Small intestine (tissue), 7 donors: ENCODE measurements at regions not wholly inside any gene's neighbourhood (a gene's known extent, or its start where the extent isn't known, plus 50 kb on each side); places are given as distances from the start of the nearest gene placed in this dataset.

Experiments
- DNase-seq, 2 donors: peaks; one replicate each; pipeline versions ENCODE4 v3.0.0 to v3.0.0-alpha.2; 2013
- FAIRE-seq: peaks from 2 replicates; lab custom pipeline; 2012; peaks lifted over from hg19 to GRCh38; lab: Jason Lieb, UNC
- H3K27ac ChIP-seq, 3 donors: one replicate each; pipeline ENCODE4 v1.5.1; 2013; ENCODE audit warnings: low read length in 2 of 3, mild to moderate bottlenecking in 2 of 3, control low read depth in 1 of 3, inconsistent platforms in 1 of 3, low read depth in 1 of 3, moderate library complexity in 1 of 3
- H3K27me3 ChIP-seq, 3 donors: one replicate each; pipeline ENCODE4 v1.6.1; 2013; ENCODE audit warnings: low read length in 3 of 3, inconsistent platforms in 1 of 3; ENCODE audit not compliant: control insufficient read depth in 3 of 3, insufficient read depth in 3 of 3
- H3K36me3 ChIP-seq, 3 donors: one replicate each; pipeline ENCODE4 v1.6.1; 2013; ENCODE audit warnings: low read length in 3 of 3, inconsistent platforms in 1 of 3, low read depth in 1 of 3, mild to moderate bottlenecking in 1 of 3, moderate library complexity in 1 of 3; ENCODE audit not compliant: control insufficient read depth in 3 of 3, insufficient read depth in 2 of 3
- H3K4me1 ChIP-seq, 3 donors: one replicate each; pipeline ENCODE4 v1.6.1; 2013; ENCODE audit warnings: low read length in 2 of 3, inconsistent platforms in 1 of 3, low read depth in 1 of 3, mild to moderate bottlenecking in 1 of 3, moderate library complexity in 1 of 3; ENCODE audit not compliant: control insufficient read depth in 3 of 3, insufficient read depth in 2 of 3
- H3K4me3 ChIP-seq, 3 donors: one replicate each; pipeline ENCODE4 v1.5.1; 2013; ENCODE audit warnings: low read length in 3 of 3, control low read depth in 1 of 3, inconsistent platforms in 1 of 3, low read depth in 1 of 3, mild to moderate bottlenecking in 1 of 3, moderate library complexity in 1 of 3
- H3K9me3 ChIP-seq, 2 donors: one replicate each; pipeline ENCODE4 v1.6.1; 2013; ENCODE audit warnings: low read depth in 1 of 2, low read length in 1 of 2; ENCODE audit not compliant: control insufficient read depth in 2 of 2, insufficient read depth in 1 of 2
- WGBS, 3 donors: extraction: QIAGEN DNeasy Blood & Tissue Kit; methylation state at CpG; one replicate each; pipeline ENCODE4 v1.1.7; 2013; 5-methylcytosine and 5-hydroxymethylcytosine counted together
- donor health status: healthy with polysubstance abuse.
- donor health status: control.
- donor health status: control.
- donor health status: Bipolar disorder and iron deficiency.
- donor health status: healthy.

DNA sequence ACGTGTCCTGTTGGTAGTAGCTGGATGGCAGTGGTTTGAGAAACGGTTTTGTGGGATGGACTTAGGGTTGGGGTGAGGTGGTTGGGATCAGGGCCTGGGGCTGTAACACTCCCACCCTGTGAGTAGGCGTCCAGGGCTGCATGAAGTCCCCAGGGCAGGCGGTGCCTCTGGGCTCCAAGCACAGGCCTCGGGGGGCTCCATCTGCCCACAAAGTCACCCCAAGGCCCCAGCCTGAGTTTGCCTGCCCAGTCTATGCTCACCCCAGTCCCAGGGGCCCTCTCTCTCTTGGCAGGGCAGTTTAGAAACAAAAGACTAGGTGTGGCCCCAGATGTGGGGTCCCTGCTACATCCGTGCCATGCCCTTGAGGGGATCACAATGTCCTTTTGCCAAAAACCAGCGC lies 86.9 kb upstream of the PRR23E start:
- no peak overlapping the region for H3K27ac ChIP-seq
- no peaks in the 10 kb centered on the region for H3K36me3 ChIP-seq
- peaks cover 0 to 3% of the 10 kb centered on the region in 2 donors for H3K9me3 ChIP-seq
- 79 to 82% (median 80%) methylated on average over 7 of the region's 7 CpGs for WGBS, 3 donors
- DNase-seq (no peak), FAIRE-seq (no peak)
- H3K4me1 ChIP-seq, result no peaks in the 10 kb centered on the region
- no peak overlapping the region for H3K4me3 ChIP-seq
- peaks cover 0 to 3% (median 3%) of the 10 kb centered on the region in 3 donors for H3K27me3 ChIP-seq

DNA sequence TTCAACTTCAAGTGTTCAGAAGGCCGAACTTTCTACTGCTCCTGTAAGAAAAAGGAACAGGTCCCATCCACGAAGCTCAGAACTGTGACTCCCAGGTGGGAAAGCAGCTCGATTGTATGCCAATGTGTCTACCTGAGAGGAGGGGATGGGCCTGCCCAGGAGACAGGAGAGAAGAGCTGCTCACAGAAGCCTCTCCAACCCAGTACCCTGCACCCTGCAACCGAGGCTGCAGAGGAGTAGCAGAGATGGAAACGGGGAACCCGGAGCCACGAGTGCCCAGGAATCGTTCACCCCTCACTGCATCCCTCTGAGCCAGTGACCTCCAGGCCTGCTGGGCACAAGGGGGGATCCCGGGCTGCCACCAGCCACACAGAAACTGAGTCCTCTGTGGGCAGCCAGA lies 86.5 kb upstream of the PRR23E start:
- FAIRE-seq (no peak), DNase-seq (no peak)
- Histone ChIP-seq H3K36me3 (no peaks in the 10 kb centered on the region), H3K27ac (no peak overlapping the region), H3K4me3 (no peak overlapping the region), H3K9me3 (peaks cover 0 to 4% of the 10 kb centered on the region in 2 donors), H3K4me1 (no peaks in the 10 kb centered on the region), H3K27me3 (peaks cover 0 to 3% (median 3%) of the 10 kb centered on the region in 3 donors)
- WGBS, 3 donors, result 78 to 84% (median 78%) methylated on average over 9 of the region's 9 CpGs

DNA sequence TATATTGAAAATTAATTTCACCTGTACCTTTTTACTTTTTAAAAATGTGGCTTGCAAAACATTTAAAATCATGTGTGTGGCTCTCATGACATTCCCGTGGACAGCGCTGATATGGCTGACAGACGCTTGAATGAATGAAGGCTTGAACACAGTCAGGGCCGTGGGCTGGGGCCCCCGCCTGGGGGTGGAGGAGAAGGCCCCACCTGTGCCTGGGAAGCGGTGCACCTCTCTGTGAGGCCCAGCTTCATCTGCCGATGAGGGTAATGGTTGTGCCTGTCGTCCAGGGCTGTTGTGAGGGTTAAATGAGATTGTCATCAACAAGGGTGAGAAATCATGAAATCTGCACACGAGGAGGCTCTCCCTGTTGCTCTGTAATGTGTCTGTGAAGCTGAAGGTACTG lies 85.9 kb upstream of the PRR23E start:
- 77 to 81% (median 79%) methylated on average over 9 of the region's 9 CpGs for WGBS, 3 donors
- Histone ChIP-seq H3K4me3 (no peak overlapping the region), H3K36me3 (no peaks in the 10 kb centered on the region), H3K27me3 (peaks cover 0 to 3% (median 3%) of the 10 kb centered on the region in 3 donors), H3K9me3 (peaks cover 0 to 7% of the 10 kb centered on the region in 2 donors), H3K4me1 (no peaks in the 10 kb centered on the region), H3K27ac (no peak overlapping the region)
- DNase-seq (no peak), FAIRE-seq (no peak)

DNA sequence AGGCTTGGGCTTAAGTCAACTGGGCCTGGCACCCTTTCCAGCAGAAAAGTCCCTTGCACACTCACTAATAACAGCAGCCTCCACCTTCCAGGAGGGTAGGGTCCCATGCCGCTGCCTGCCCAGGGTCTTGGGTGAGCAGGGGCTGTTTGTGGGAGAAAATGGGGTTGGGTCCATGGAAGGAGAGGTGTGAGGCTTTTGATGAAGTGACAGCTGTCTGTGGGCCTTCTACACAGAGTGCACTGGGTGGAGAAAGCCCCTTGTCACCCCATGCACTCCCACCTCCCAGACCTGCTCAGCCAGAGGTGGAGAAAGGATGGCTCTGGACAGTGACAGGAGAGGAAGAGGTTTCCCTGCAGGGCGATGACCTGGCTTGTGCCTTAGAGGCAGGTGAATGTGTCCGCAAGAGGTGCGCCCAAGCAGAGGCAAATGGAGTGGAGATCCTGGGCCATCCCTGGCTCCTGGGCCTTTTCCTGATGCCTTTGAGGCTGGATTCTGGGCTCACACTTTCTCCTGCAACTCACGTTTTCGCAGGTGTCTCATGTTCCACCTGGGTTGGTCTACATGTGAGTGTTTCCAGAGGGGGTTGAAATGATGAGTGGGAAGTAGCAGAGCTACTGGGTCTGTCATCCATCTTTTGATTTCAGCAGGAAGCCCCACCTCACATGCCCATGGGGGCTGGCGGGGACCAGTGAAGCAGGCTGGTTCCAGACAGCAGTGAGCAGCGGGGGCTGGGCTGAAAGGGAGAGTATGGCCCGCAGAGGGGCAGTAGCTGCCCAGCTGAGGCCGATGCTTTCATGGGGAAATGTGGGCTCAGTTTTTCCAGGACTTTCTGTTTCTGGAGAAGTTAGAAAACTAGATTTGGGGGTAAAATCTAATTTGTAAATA lies 85.2 kb upstream of the PRR23E start:
- Histone ChIP-seq H3K9me3 (peaks cover 0 to 14% of the 10 kb centered on the region in 2 donors), H3K27ac (no peak overlapping the region), H3K4me3 (no peak overlapping the region), H3K36me3 (no peaks in the 10 kb centered on the region), H3K4me1 (no peaks in the 10 kb centered on the region), H3K27me3 (peaks cover 0 to 3% (median 3%) of the 10 kb centered on the region in 3 donors)
- FAIRE-seq, result no peak
- WGBS, 3 donors, result 88 to 90% (median 88%) methylated on average over 10 of the region's 10 CpGs
- DNase-seq, result no peak

DNA sequence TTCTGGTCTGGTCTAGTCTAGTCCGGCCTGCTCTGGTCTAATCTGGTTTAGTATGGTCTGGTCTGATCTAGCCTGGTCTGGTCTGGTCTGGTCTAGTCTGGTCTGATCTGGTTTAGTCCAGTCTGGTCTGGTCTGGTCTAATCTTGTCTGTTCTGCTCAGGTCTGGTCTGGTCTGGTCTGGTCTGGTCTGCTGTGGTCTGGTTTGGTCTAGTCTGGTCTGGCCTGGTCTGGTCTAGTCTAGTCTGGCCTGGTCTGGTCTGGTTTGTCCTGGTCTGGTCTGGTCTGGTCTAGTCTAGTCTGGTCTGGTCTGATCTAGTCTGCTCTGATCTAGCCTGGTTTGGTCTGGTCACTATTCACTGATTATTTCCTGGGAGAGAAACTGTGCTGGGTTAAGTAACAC lies 84.1 kb upstream of the PRR23E start:
- H3K36me3 ChIP-seq, result no peaks in the 10 kb centered on the region
- WGBS, 3 donors, result 75 to 95% (median 83%) methylated on average over 1 of the region's 1 CpG

DNA sequence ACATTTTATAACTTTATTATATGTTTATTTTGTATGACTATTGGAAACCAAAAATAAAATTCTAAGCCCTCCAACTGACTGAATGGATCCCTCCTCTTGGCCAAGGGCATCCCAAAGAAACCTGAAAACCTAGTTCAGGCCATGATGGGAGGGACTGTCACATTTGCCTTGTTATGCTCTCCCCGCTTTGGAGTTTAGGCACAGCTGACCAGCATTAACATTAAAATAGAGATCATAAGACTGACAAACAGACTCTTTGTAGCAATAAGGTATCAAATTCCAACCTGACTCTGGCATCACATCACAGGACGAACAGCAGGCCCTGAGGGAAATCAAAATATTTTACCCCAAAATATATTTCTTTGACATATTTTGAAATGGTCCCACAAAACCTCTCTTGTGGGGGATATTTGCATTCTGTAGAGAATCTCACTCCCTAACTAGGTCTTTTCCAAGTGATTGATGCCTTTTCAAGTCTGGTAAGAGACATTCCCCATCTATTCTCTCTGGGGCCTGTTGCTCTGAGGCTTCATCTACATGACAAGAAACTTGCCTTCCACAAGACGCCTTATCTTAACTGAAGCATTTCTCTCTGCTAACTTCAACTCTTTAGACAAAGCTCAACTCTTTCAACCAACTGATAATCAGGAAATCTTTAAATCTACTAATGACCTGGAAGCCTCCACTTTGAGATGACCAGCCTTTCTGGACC lies 81.8 kb upstream of the PRR23E start:
- 65 to 80% (median 76%) methylated on average over 3 of the region's 3 CpGs for WGBS, 3 donors

More for the DNA sequence above, 84.1 kb upstream of the PRR23E start:
- H3K4me3 ChIP-seq, result no peak overlapping the region
- H3K9me3 ChIP-seq, result peaks cover 0 to 19% of the 10 kb centered on the region in 2 donors
- FAIRE-seq (no peak), DNase-seq (no peak)
- H3K27me3 ChIP-seq, result peaks cover 0 to 3% (median 3%) of the 10 kb centered on the region in 3 donors
- H3K27ac ChIP-seq, result no peak overlapping the region
- H3K4me1 ChIP-seq, result no peaks in the 10 kb centered on the region

DNA sequence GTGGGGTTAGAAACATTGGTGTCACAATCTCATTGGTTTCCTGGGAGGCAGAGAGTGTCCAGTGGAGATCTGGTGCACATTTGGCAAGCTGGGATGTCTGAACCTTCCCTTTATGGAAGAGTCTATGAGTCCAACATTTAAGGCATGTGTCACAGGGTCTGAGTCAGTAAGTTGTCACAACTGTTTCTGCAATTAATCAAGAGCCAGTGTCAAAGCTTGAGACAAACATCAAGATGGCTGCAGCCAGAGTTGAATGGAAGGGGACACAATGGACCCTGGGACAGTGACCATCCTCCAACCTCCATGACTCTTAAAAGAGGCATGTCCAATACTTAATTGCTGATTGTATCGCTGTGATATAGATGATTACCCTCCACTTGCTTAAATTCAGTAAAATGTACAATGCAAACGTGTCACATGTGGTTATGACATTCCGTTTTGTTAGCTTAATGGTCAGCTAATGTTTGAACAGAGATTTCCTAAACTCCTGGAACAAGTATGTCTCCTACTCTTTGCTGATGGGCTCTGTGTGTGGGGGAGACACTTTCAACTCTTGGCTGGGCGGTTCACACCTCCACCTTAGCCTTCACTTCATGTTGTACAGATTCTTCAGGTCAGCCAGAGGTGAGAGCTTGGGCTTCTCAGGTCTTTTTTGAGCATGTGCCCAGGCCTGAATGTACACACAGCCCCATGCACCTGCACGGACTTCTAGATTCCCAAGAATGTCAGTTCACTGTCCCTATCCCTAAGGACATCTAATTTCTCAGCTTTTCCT lies 79.9 kb upstream of the PRR23E start:
- WGBS, 3 donors, result 46 to 56% (median 50%) methylated on average over 5 of the region's 5 CpGs
- H3K36me3 ChIP-seq, result no peaks in the 10 kb centered on the region
- H3K27ac ChIP-seq, result no peak overlapping the region
- H3K27me3 ChIP-seq, result peaks cover 0 to 3% (median 0%) of the 10 kb centered on the region in 3 donors
- no peak overlapping the region for H3K4me3 ChIP-seq
- peaks cover 0 to 19% of the 10 kb centered on the region in 2 donors for H3K9me3 ChIP-seq
- DNase-seq (no peak), FAIRE-seq (no peak)
- no peaks in the 10 kb centered on the region for H3K4me1 ChIP-seq

More for the DNA sequence above, 81.8 kb upstream of the PRR23E start:
- Histone ChIP-seq H3K27me3 (peaks cover 0 to 3% (median 0%) of the 10 kb centered on the region in 3 donors), H3K4me3 (no peak overlapping the region), H3K4me1 (no peaks in the 10 kb centered on the region), H3K9me3 (peaks cover 0 to 19% of the 10 kb centered on the region in 2 donors), H3K27ac (no peak overlapping the region), H3K36me3 (no peaks in the 10 kb centered on the region)
- DNase-seq (no peak), FAIRE-seq (no peak)

DNA sequence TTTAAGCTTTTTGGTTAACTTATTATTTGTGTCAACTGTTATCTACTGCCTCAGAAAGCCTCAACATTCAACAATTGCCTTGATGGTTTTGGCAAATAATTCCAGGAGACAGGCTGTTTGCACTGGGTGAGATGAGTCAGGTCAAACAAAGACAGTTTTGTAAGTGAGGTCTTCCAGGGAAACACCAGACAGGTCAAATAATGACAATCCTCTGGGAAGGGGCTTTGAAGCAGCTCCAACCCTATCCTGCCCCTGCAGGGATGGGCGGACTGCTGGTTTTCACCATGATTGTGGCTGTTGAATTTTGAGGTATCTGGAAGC lies 79.4 kb upstream of the PRR23E start:
- Histone ChIP-seq H3K4me1 (no peaks in the 10 kb centered on the region), H3K9me3 (peaks cover 0 to 19% of the 10 kb centered on the region in 2 donors), H3K4me3 (no peak overlapping the region), H3K27me3 (peaks cover 0 to 3% (median 0%) of the 10 kb centered on the region in 3 donors), H3K27ac (no peak overlapping the region), H3K36me3 (no peaks in the 10 kb centered on the region)
- FAIRE-seq, result no peak
- 57 to 77% (median 58%) methylated on average over 1 of the region's 1 CpG for WGBS, 3 donors
- DNase-seq, result no peak
